ENCODE measurements at regions not wholly inside any gene's neighbourhood (a gene's known extent, or its start where the extent isn't known, plus 50 kb on each side); places are given as distances from the start of the nearest gene placed in this dataset.

- H3K27me3 Mint-ChIP-seq (ENCODE audit: insufficient read depth) = peaks cover 1% of the 10 kb centered on the region; the same call in 1 of the 2 replicates
- H3K36me3 Mint-ChIP-seq (ENCODE audit: low read depth) = no peaks in the 10 kb centered on the region
- H3K4me1 Mint-ChIP-seq (ENCODE audit: low read depth) = no peaks in the 10 kb centered on the region
- no peak overlapping the region for H3K27ac Mint-ChIP-seq
- H3K9me3 Mint-ChIP-seq = peaks cover 38% of the 10 kb centered on the region
- no peak for DNase-seq
- TF ChIP-seq CTCF (IDR thresholded peaks at IDR 0.05) = no peak
- H3K4me3 Mint-ChIP-seq = no peak overlapping the region
Observed at GRCh38 chr14:43481864-43482263, 1025.2 kb downstream of the FSCB start.

DNA sequence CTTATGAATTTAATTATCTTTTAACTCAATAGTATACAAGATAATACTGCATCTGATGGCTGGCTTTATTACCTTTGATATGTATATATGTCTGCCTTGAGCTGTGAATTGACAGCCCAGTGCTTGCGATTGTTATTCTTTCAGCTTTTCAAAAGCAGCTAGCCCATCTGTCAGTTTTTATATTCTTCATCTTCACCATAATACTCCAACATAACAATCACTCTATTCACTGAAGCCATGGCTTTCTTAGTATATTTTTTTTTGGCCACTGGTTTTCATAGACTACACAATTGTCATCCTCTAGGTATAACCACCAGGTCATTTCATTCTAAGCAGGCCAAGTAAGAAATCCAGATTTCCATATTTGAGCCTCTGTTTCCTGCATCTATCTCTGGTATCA, 1026.1 kb downstream of the FSCB start:
- no peaks in the 10 kb centered on the region for H3K36me3 Mint-ChIP-seq (ENCODE audit: low read depth)
- no peak overlapping the region for H3K27ac Mint-ChIP-seq
- peaks cover 38% of the 10 kb centered on the region for H3K9me3 Mint-ChIP-seq
- no peak for DNase-seq
- H3K27me3 Mint-ChIP-seq (ENCODE audit: insufficient read depth) = peaks cover 1% of the 10 kb centered on the region; the same call in 1 of the 2 replicates
- no peaks in the 10 kb centered on the region for H3K4me1 Mint-ChIP-seq (ENCODE audit: low read depth)
- no peak overlapping the region for H3K4me3 Mint-ChIP-seq
- TF ChIP-seq CTCF (IDR thresholded peaks at IDR 0.05) = no peak

DNA sequence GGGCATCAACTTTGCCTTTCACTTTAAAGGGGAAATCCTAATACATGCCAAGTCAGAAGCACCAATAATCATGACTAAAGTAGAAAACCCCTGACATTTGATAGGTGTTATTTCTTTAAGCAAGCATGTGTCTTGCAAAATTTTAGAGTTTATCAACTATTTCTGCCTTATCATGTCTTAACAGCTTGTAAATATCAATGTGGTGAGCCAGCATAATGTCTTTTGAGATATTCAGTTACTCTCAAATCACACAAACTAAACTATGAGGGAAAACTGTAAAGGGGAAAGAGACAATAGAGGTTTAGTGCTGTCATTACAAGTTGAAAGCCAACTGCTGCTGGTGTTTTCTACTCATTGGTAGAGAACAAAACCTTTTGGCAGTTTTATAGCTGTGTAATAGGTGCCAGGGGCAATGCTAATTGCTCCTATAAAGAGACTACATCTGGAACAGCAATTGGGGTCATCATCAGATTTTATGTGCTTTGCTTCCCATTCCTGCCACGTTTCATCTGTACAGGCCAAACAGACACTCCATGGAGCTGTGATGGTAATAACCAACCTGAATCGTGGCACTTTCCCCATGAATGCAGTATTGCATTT, 1027.4 kb downstream of the FSCB start:
- no peak overlapping the region for H3K27ac Mint-ChIP-seq
- DNase-seq = no peak
- H3K36me3 Mint-ChIP-seq (ENCODE audit: low read depth) = no peaks in the 10 kb centered on the region
- no peak for TF ChIP-seq CTCF (IDR thresholded peaks at IDR 0.05)
- H3K4me3 Mint-ChIP-seq = no peak overlapping the region
- H3K9me3 Mint-ChIP-seq = peaks cover 38% of the 10 kb centered on the region
- H3K4me1 Mint-ChIP-seq (ENCODE audit: low read depth) = no peaks in the 10 kb centered on the region
- H3K27me3 Mint-ChIP-seq (ENCODE audit: insufficient read depth) = peaks cover 1% of the 10 kb centered on the region; the same call in 1 of the 2 replicates

- no peaks in the 10 kb centered on the region for H3K4me1 Mint-ChIP-seq (ENCODE audit: low read depth)
- H3K36me3 Mint-ChIP-seq (ENCODE audit: low read depth) = no peaks in the 10 kb centered on the region
- no peak overlapping the region for H3K4me3 Mint-ChIP-seq
- peaks cover 34% of the 10 kb centered on the region for H3K9me3 Mint-ChIP-seq
- TF ChIP-seq CTCF (IDR thresholded peaks at IDR 0.05) = no peak
- no peak overlapping the region for H3K27ac Mint-ChIP-seq
- peaks cover 1% of the 10 kb centered on the region; the same call in 1 of the 2 replicates for H3K27me3 Mint-ChIP-seq (ENCODE audit: insufficient read depth)
- DNase-seq = no peak
Observed at GRCh38 chr14:43476822-43477221, 1030.3 kb downstream of the FSCB start.

GRCh38 chr14:43475757-43476156, 1031.3 kb downstream of the FSCB start:
- DNase-seq = no peak
- no peak for TF ChIP-seq CTCF (IDR thresholded peaks at IDR 0.05)
- Mint-ChIP-seq H3K9me3 (peaks cover 30% of the 10 kb centered on the region), H3K27me3 (ENCODE audit: insufficient read depth) (peaks cover 1% of the 10 kb centered on the region; the same call in 1 of the 2 replicates), H3K4me1 (ENCODE audit: low read depth) (no peaks in the 10 kb centered on the region), H3K27ac (no peak overlapping the region), H3K36me3 (ENCODE audit: low read depth) (no peaks in the 10 kb centered on the region), H3K4me3 (no peak overlapping the region)

All from HFFc6 (cell line).